Vagina (tissue), 2 donors: ENCODE measurements at regions not wholly inside any gene's neighbourhood (a gene's known extent, or its start where the extent isn't known, plus 50 kb on each side); places are given as distances from the start of the nearest gene placed in this dataset.

Experiments
- POLR2A ChIP-seq, 2 donors: fragments of 450-650 bp; IDR thresholded peaks; one replicate each; pipeline ENCODE4 v1.6.1; 2017; ENCODE audit warnings: antibody characterized with exemption in 2 of 2, mild to moderate bottlenecking in 2 of 2, moderate library complexity in 2 of 2
- TF ChIP-seq, protein P1 (sequence below), 3 experiments: fragments of 450-650 bp in 2 of 3; fragments of 200-600 bp in 1 of 3; sonication (generic) in 1 of 3; IDR thresholded peaks; one replicate each; pipeline ENCODE4 v1.5.1; 2017 to 2019; ENCODE audit warnings: antibody characterized with exemption in 3 of 3, mild to moderate bottlenecking in 2 of 3, moderate library complexity in 2 of 3

- TF ChIP-seq, protein P1, sequence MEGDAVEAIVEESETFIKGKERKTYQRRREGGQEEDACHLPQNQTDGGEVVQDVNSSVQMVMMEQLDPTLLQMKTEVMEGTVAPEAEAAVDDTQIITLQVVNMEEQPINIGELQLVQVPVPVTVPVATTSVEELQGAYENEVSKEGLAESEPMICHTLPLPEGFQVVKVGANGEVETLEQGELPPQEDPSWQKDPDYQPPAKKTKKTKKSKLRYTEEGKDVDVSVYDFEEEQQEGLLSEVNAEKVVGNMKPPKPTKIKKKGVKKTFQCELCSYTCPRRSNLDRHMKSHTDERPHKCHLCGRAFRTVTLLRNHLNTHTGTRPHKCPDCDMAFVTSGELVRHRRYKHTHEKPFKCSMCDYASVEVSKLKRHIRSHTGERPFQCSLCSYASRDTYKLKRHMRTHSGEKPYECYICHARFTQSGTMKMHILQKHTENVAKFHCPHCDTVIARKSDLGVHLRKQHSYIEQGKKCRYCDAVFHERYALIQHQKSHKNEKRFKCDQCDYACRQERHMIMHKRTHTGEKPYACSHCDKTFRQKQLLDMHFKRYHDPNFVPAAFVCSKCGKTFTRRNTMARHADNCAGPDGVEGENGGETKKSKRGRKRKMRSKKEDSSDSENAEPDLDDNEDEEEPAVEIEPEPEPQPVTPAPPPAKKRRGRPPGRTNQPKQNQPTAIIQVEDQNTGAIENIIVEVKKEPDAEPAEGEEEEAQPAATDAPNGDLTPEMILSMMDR (IDR thresholded peaks at IDR 0.05): no peak
- no peak for TF ChIP-seq POLR2A (IDR thresholded peaks at IDR 0.05)
Observed at GRCh38 chr12:115687094-115687493, 590.4 kb downstream of the MED13L start.
